Mesenchymal stem cell (in vitro differentiated cells and primary cell): ENCODE measurements at regions not wholly inside any gene's neighbourhood (a gene's known extent, or its start where the extent isn't known, plus 50 kb on each side); places are given as distances from the start of the nearest gene placed in this dataset.

Source experiments
- DNase-seq: peaks from one replicate; pipeline ENCODE4 v3.0.0-alpha.2; 2013
- H2AFZ ChIP-seq: one replicate; pipeline ENCODE4 v1.6.1; 2013; ENCODE audit warnings: low read depth, mild to moderate bottlenecking, control low read depth, inconsistent platforms, low read length, moderate library complexity
- H2AK5ac ChIP-seq: 2 replicates; pipeline ENCODE4 v1.6.1; 2013; ENCODE audit warnings: low read length, moderate library complexity, mild to moderate bottlenecking, inconsistent platforms; ENCODE audit not compliant: severe bottlenecking
- H2BK120ac ChIP-seq: one replicate; pipeline ENCODE4 v1.6.1; 2013; ENCODE audit warnings: low read depth, mild to moderate bottlenecking, inconsistent platforms, low read length, moderate library complexity
- H2BK12ac ChIP-seq, 2 experiments: one replicate each; pipeline ENCODE4 v1.6.1; 2013; ENCODE audit warnings: inconsistent platforms in 2 of 2, low read length in 2 of 2, mild to moderate bottlenecking in 2 of 2, moderate library complexity in 2 of 2, control low read depth in 1 of 2
- H2BK15ac ChIP-seq: one replicate; pipeline ENCODE4 v1.6.1; 2013; ENCODE audit warnings: mild to moderate bottlenecking, low read depth, inconsistent platforms; ENCODE audit not compliant: poor library complexity, severe bottlenecking
- H2BK5ac ChIP-seq: 2 replicates; pipeline ENCODE4 v1.6.1; 2013; ENCODE audit warnings: low read depth, mild to moderate bottlenecking, low read length, control low read depth, inconsistent platforms; ENCODE audit not compliant: poor library complexity, severe bottlenecking
- H3K14ac ChIP-seq, 2 experiments: one replicate each; pipeline ENCODE4 v1.6.1; 2013; ENCODE audit warnings: inconsistent platforms in 2 of 2, low read length in 2 of 2, control low read depth in 1 of 2, mild to moderate bottlenecking in 1 of 2, moderate library complexity in 1 of 2
- H3K18ac ChIP-seq, 2 experiments: one replicate each; pipeline ENCODE4 v1.6.1; 2013; ENCODE audit warnings: inconsistent platforms in 2 of 2, low read length in 2 of 2, control low read depth in 1 of 2, low read depth in 1 of 2, mild to moderate bottlenecking in 1 of 2
- H3K23ac ChIP-seq, 2 experiments: one replicate each; pipeline ENCODE4 v1.6.1; 2013; ENCODE audit warnings: inconsistent platforms in 2 of 2, low read length in 2 of 2, mild to moderate bottlenecking in 2 of 2, moderate library complexity in 2 of 2, control low read depth in 1 of 2
- H3K27ac ChIP-seq: 2 replicates; pipeline ENCODE4 v1.5.1; 2013; ENCODE audit warnings: mild to moderate bottlenecking, moderate library complexity, low read length, control low read depth, inconsistent platforms; ENCODE audit not compliant: poor library complexity, severe bottlenecking
- H3K27me3 ChIP-seq, 2 experiments: 2 replicates each; pipeline versions ENCODE4 v1.6.1 to v1.7.0; 2013; ENCODE audit warnings: low read length in 2 of 2, mild to moderate bottlenecking in 2 of 2, moderate library complexity in 2 of 2, control low read depth in 1 of 2, inconsistent platforms in 1 of 2; ENCODE audit not compliant: control insufficient read depth in 1 of 2, insufficient read depth in 1 of 2
- H3K36me3 ChIP-seq, 2 experiments: 2 replicates each; pipeline versions ENCODE4 v1.6.1 to v1.7.0; 2013; ENCODE audit warnings: low read length in 2 of 2, control low read depth in 1 of 2, inconsistent platforms in 1 of 2, low read depth in 1 of 2, mild to moderate bottlenecking in 1 of 2; ENCODE audit not compliant: insufficient read depth in 2 of 2, control insufficient read depth in 1 of 2
- H3K4ac ChIP-seq, 2 experiments: one replicate each; pipeline ENCODE4 v1.6.1; 2013; ENCODE audit warnings: inconsistent platforms in 2 of 2, low read length in 2 of 2, mild to moderate bottlenecking in 2 of 2, moderate library complexity in 2 of 2, control low read depth in 1 of 2, low read depth in 1 of 2
- H3K4me1 ChIP-seq: 2 replicates; pipeline ENCODE4 v1.6.1; 2013; ENCODE audit warnings: low read depth, low read length, control low read depth; ENCODE audit not compliant: control insufficient read depth, insufficient read depth
- H3K4me2 ChIP-seq: 2 replicates; pipeline ENCODE4 v1.6.1; 2013; ENCODE audit warnings: low read length, mild to moderate bottlenecking, inconsistent platforms; ENCODE audit not compliant: poor library complexity, severe bottlenecking
- H3K4me3 ChIP-seq, 2 experiments: 2 replicates each; pipeline versions ENCODE4 v1.5.1 to v1.7.0; 2013; ENCODE audit warnings: low read length in 2 of 2, mild to moderate bottlenecking in 2 of 2, control low read depth in 1 of 2, low read depth in 1 of 2; ENCODE audit not compliant: insufficient read depth in 1 of 2
- H3K79me1 ChIP-seq: replicated peaks from 2 replicates; pipeline ENCODE4 v1.6.1; 2013; ENCODE audit warnings: mild to moderate bottlenecking, control low read depth, low read length, inconsistent platforms; ENCODE audit not compliant: poor library complexity, severe bottlenecking
- H3K9ac ChIP-seq: 2 replicates; pipeline ENCODE4 v1.7.0; 2013; ENCODE audit warnings: mild to moderate bottlenecking, low read length, moderate library complexity
- H3K9me3 ChIP-seq: 2 replicates; pipeline ENCODE4 v1.7.0; 2013; ENCODE audit warnings: mild to moderate bottlenecking, low read length; ENCODE audit not compliant: control insufficient read depth
- H4K8ac ChIP-seq: one replicate; pipeline ENCODE4 v1.6.1; 2013; ENCODE audit warnings: inconsistent platforms, mild to moderate bottlenecking, low read length, moderate library complexity
- H4K91ac ChIP-seq: one replicate; pipeline ENCODE4 v1.6.1; 2013; ENCODE audit warnings: mild to moderate bottlenecking, low read length, inconsistent platforms
- WGBS: methylation state at CpG from one replicate; pipeline ENCODE4 v1.1.7; 2013; ENCODE audit warnings: mixed read lengths; 5-methylcytosine and 5-hydroxymethylcytosine counted together

DNA sequence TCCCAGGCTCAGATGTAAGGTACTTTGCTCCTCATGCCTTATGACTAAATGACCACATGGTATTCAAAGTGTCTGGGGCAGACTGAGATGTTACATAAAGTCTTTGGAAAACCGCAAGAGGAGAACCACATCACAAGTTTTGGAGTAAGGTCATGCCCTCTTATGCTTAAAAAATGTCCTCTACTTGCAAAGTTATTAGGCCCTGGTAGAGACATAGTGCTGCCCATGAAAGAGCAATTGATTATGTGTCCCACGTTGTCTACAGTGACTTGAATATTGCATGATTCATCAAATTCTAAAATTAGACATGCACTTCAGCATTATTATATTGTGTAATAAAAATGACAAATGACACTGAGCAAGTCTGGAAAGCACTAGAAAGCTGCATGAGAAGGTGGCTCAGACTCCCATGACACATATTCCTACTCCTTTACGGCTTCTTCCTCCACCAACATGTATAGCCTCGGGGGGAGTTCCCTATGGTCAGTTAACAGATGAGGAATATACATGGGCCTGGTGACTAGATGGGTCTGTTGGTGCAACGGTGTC lies 602.6 kb upstream of the VRK2 start:
- no peaks in the 10 kb centered on the region for H3K36me3 ChIP-seq
- no peak overlapping the region for H2BK15ac ChIP-seq
- peak; percentile 86 for DNase-seq
- H3K14ac ChIP-seq, result no peak overlapping the region
- no peak overlapping the region for H2BK12ac ChIP-seq
- H3K27me3 ChIP-seq, result no peaks in the 10 kb centered on the region
- no peaks in the 10 kb centered on the region for H3K4me1 ChIP-seq
- H3K4me3 ChIP-seq, result no peak overlapping the region
- no peak overlapping the region for H3K23ac ChIP-seq
- no peak overlapping the region for H3K18ac ChIP-seq
- no peaks in the 10 kb centered on the region for H3K79me1 ChIP-seq
- H3K9me3 ChIP-seq, result no peaks in the 10 kb centered on the region
- no peak overlapping the region for H3K4me2 ChIP-seq
- no peak overlapping the region for H4K8ac ChIP-seq
- no peak overlapping the region for H2BK120ac ChIP-seq
- no peak overlapping the region for H2BK5ac ChIP-seq
- no peak overlapping the region for H4K91ac ChIP-seq
- H3K27ac ChIP-seq, result no peak overlapping the region
- H2AK5ac ChIP-seq, result no peak overlapping the region
- H3K4ac ChIP-seq, result no peak overlapping the region
- no peak overlapping the region for H2AFZ ChIP-seq
- WGBS, result 61% methylated on average over 3 of the region's 5 CpGs
- H3K9ac ChIP-seq, result no peak overlapping the region

- Histone ChIP-seq H3K27me3 (no peaks in the 10 kb centered on the region), H3K23ac (no peak overlapping the region), H3K4me3 (no peak overlapping the region), H3K36me3 (no peaks in the 10 kb centered on the region), H3K9ac (no peak overlapping the region), H3K4me1 (no peaks in the 10 kb centered on the region), H2BK5ac (no peak overlapping the region), H3K18ac (no peak overlapping the region), H3K14ac (no peak overlapping the region), H3K4me2 (no peak overlapping the region), H2AFZ (no peak overlapping the region), H4K8ac (no peak overlapping the region), H3K4ac (no peak overlapping the region), H3K79me1 (no peaks in the 10 kb centered on the region), H2AK5ac (no peak overlapping the region), H3K9me3 (no peaks in the 10 kb centered on the region), H2BK15ac (no peak overlapping the region), H2BK12ac (no peak overlapping the region), H4K91ac (no peak overlapping the region), H2BK120ac (no peak overlapping the region), H3K27ac (no peak overlapping the region)
- peak; percentile 43 for DNase-seq
- WGBS, result 94% methylated on average over 5 of the region's 5 CpGs
Measured at GRCh38 chr2:57444752-57445430, 601.7 kb upstream of the VRK2 start.

DNA sequence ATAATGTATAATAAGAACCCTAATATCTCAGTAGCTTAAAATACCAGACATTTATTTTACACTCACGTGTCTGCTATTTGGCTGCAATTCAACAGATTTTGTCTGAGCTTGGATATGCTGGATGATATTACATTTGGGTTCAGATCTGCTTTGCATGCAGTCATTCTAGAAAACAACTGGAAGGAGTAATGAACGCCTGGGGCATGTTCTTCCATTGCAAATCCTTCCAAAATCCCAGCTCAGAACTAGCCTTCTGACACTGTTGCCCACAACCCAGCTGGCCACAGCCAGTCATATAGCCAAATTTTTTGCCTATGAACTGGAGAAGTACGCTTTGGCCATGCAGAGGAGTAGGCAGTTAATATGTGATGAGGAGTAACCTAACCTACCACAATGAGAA lies 597.8 kb upstream of the VRK2 start:
- no peak overlapping the region for H4K8ac ChIP-seq
- H2AFZ ChIP-seq, result no peak overlapping the region
- no peak overlapping the region for H2BK15ac ChIP-seq
- no peak overlapping the region for H2BK120ac ChIP-seq
- H2AK5ac ChIP-seq, result no peak overlapping the region
- no peak overlapping the region for H4K91ac ChIP-seq
- no peak overlapping the region for H3K18ac ChIP-seq
- WGBS, result no CpG with 5 or more reads among the region's 3 CpGs
- no peak overlapping the region for H2BK5ac ChIP-seq
- H3K23ac ChIP-seq, result no peak overlapping the region
- H3K4me1 ChIP-seq, result no peaks in the 10 kb centered on the region
- no peak overlapping the region for H2BK12ac ChIP-seq
- H3K4me3 ChIP-seq, result no peak overlapping the region
- H3K9me3 ChIP-seq, result no peaks in the 10 kb centered on the region
- DNase-seq, result no peak
- H3K14ac ChIP-seq, result no peak overlapping the region
- no peaks in the 10 kb centered on the region for H3K27me3 ChIP-seq
- H3K27ac ChIP-seq, result no peak overlapping the region
- no peaks in the 10 kb centered on the region for H3K79me1 ChIP-seq
- H3K36me3 ChIP-seq, result no peaks in the 10 kb centered on the region
- no peak overlapping the region for H3K4me2 ChIP-seq
- H3K9ac ChIP-seq, result no peak overlapping the region
- no peak overlapping the region for H3K4ac ChIP-seq

DNA sequence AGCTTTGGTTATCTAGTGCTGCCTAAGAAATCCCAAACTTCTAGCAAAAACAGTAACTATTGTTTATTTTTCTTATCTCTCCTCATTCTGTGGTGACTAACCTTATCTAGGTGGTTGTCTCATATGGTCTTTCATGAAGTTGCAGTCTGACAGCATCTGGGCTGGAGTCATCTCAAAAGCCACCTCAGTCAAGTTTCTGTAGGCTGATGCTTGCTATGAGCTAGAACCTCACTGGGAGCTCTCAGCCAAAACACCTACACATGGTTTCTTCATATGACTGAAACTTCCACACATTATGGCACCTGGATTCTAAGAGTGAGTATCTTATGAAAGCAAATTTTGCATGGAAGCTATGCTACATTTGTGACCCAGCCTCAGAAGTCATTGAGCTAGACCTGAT lies 596.4 kb upstream of the VRK2 start:
- no peak overlapping the region for H2AFZ ChIP-seq
- no peak overlapping the region for H4K8ac ChIP-seq
- H3K4me2 ChIP-seq, result no peak overlapping the region
- H3K27ac ChIP-seq, result no peak overlapping the region
- H3K4me1 ChIP-seq, result no peaks in the 10 kb centered on the region
- H3K79me1 ChIP-seq, result no peaks in the 10 kb centered on the region
- no peaks in the 10 kb centered on the region for H3K27me3 ChIP-seq
- H2BK120ac ChIP-seq, result no peak overlapping the region
- H2BK12ac ChIP-seq, result no peak overlapping the region
- no peak overlapping the region for H3K9ac ChIP-seq
- no peak overlapping the region for H3K14ac ChIP-seq
- DNase-seq, result no peak
- H3K18ac ChIP-seq, result no peak overlapping the region
- H4K91ac ChIP-seq, result no peak overlapping the region
- H2BK15ac ChIP-seq, result no peak overlapping the region
- no peak overlapping the region for H3K4ac ChIP-seq
- no peak overlapping the region for H2BK5ac ChIP-seq
- H3K4me3 ChIP-seq, result no peak overlapping the region
- no peak overlapping the region for H3K23ac ChIP-seq
- no peaks in the 10 kb centered on the region for H3K9me3 ChIP-seq
- no peaks in the 10 kb centered on the region for H3K36me3 ChIP-seq
- no peak overlapping the region for H2AK5ac ChIP-seq
